ENCODE measurements at regions not wholly inside any gene's neighbourhood (a gene's known extent, or its start where the extent isn't known, plus 50 kb on each side); places are given as distances from the start of the nearest gene placed in this dataset.

- Histone ChIP-seq H3K4me1 (ENCODE audit: insufficient read depth, low read length) (no peaks in the 10 kb centered on the region), H4K20me1 (ENCODE audit: insufficient read depth, low read length) (no peaks in the 10 kb centered on the region), H3K36me3 (ENCODE audit: insufficient read depth, low read length) (no peaks in the 10 kb centered on the region), H3K9ac (ENCODE audit: low read length) (no peak overlapping the region), H3K79me2 (ENCODE audit: insufficient read depth, low read length) (no peaks in the 10 kb centered on the region), H2AFZ (ENCODE audit: low read depth, low read length) (no peak overlapping the region), H3K4me3 (ENCODE audit: insufficient read depth, low read depth, low read length) (no peak overlapping the region), H3K27me3 (ENCODE audit: insufficient read depth, low read length) (no peaks in the 10 kb centered on the region), H3K27ac (ENCODE audit: low read depth, low read length) (no peak overlapping the region), H3K9me3 (ENCODE audit: insufficient read depth, low read depth, low read length) (peaks cover 2% of the 10 kb centered on the region), H3K4me2 (ENCODE audit: low read length) (no peak overlapping the region)
- Mint-ChIP-seq H3K4me3 (ENCODE audit: unreplicated experiment) (no peak overlapping the region), H3K27me3 (ENCODE audit: low read depth, unreplicated experiment) (no peaks in the 10 kb centered on the region), H3K9me3 (ENCODE audit: unreplicated experiment) (no peaks in the 10 kb centered on the region), H3K4me1 (ENCODE audit: low read depth, unreplicated experiment) (peaks cover 3% of the 10 kb centered on the region), H3K36me3 (ENCODE audit: low read depth, unreplicated experiment) (no peaks in the 10 kb centered on the region), H3K27ac (ENCODE audit: unreplicated experiment) (no peak overlapping the region)
- TF ChIP-seq CTCF (IDR thresholded peaks at IDR 0.05; ENCODE audit: insufficient read depth, low read depth, low read length) (no peak), EZH2 (IDR thresholded peaks at IDR 0.05; ENCODE audit: insufficient read depth, low read length) (no peak)
- DNase-seq (ENCODE audit: low read depth) (no peak), FAIRE-seq (no peak)
Observed at GRCh38 chr7:126303926-126304325, 948.8 kb downstream of the GRM8 start.

- Mint-ChIP-seq H3K27ac (ENCODE audit: unreplicated experiment) (no peak overlapping the region), H3K9me3 (ENCODE audit: unreplicated experiment) (peaks cover 3% of the 10 kb centered on the region), H3K36me3 (ENCODE audit: low read depth, unreplicated experiment) (no peaks in the 10 kb centered on the region), H3K4me1 (ENCODE audit: low read depth, unreplicated experiment) (peaks cover 3% of the 10 kb centered on the region), H3K4me3 (ENCODE audit: unreplicated experiment) (no peak overlapping the region), H3K27me3 (ENCODE audit: low read depth, unreplicated experiment) (no peaks in the 10 kb centered on the region)
- Histone ChIP-seq H3K79me2 (ENCODE audit: insufficient read depth, low read length) (no peaks in the 10 kb centered on the region), H3K9me3 (ENCODE audit: insufficient read depth, low read depth, low read length) (peaks cover 2% of the 10 kb centered on the region), H3K27ac (ENCODE audit: low read depth, low read length) (no peak overlapping the region), H2AFZ (ENCODE audit: low read depth, low read length) (no peak overlapping the region), H3K9ac (ENCODE audit: low read length) (no peak overlapping the region), H3K4me1 (ENCODE audit: insufficient read depth, low read length) (no peaks in the 10 kb centered on the region), H3K27me3 (ENCODE audit: insufficient read depth, low read length) (no peaks in the 10 kb centered on the region), H3K4me3 (ENCODE audit: insufficient read depth, low read depth, low read length) (no peak overlapping the region), H4K20me1 (ENCODE audit: insufficient read depth, low read length) (no peaks in the 10 kb centered on the region), H3K4me2 (ENCODE audit: low read length) (no peak overlapping the region), H3K36me3 (ENCODE audit: insufficient read depth, low read length) (no peaks in the 10 kb centered on the region)
- DNase-seq (ENCODE audit: low read depth), result no peak
- no peak for FAIRE-seq
- no peak for TF ChIP-seq CTCF (IDR thresholded peaks at IDR 0.05; ENCODE audit: insufficient read depth, low read depth, low read length)
- TF ChIP-seq EZH2 (IDR thresholded peaks at IDR 0.05; ENCODE audit: insufficient read depth, low read length), result no peak
Observed at GRCh38 chr7:126302639-126303038, 950.1 kb downstream of the GRM8 start.

- FAIRE-seq, result no peak
- H3K4me1 ChIP-seq (ENCODE audit: insufficient read depth, low read length), result no peaks in the 10 kb centered on the region
- H3K9ac ChIP-seq (ENCODE audit: low read length), result no peak overlapping the region
- no peak overlapping the region for H3K27ac Mint-ChIP-seq (ENCODE audit: unreplicated experiment)
- H3K9me3 Mint-ChIP-seq (ENCODE audit: unreplicated experiment), result no peaks in the 10 kb centered on the region
- H3K27me3 ChIP-seq (ENCODE audit: insufficient read depth, low read length), result no peaks in the 10 kb centered on the region
- no peaks in the 10 kb centered on the region for H3K36me3 ChIP-seq (ENCODE audit: insufficient read depth, low read length)
- H3K4me2 ChIP-seq (ENCODE audit: low read length), result no peak overlapping the region
- H3K27ac ChIP-seq (ENCODE audit: low read depth, low read length), result no peak overlapping the region
- no peak overlapping the region for H2AFZ ChIP-seq (ENCODE audit: low read depth, low read length)
- H3K36me3 Mint-ChIP-seq (ENCODE audit: low read depth, unreplicated experiment), result no peaks in the 10 kb centered on the region
- H3K4me3 Mint-ChIP-seq (ENCODE audit: unreplicated experiment), result no peak overlapping the region
- no peaks in the 10 kb centered on the region for H3K79me2 ChIP-seq (ENCODE audit: insufficient read depth, low read length)
- no peaks in the 10 kb centered on the region for H4K20me1 ChIP-seq (ENCODE audit: insufficient read depth, low read length)
- H3K4me3 ChIP-seq (ENCODE audit: insufficient read depth, low read depth, low read length), result no peak overlapping the region
- H3K9me3 ChIP-seq (ENCODE audit: insufficient read depth, low read depth, low read length), result no peaks in the 10 kb centered on the region
- no peaks in the 10 kb centered on the region for H3K27me3 Mint-ChIP-seq (ENCODE audit: low read depth, unreplicated experiment)
- TF ChIP-seq EZH2 (IDR thresholded peaks at IDR 0.05; ENCODE audit: insufficient read depth, low read length) (no peak), CTCF (IDR thresholded peaks at IDR 0.05; ENCODE audit: insufficient read depth, low read depth, low read length) (no peak)
- no peak for DNase-seq (ENCODE audit: low read depth)
- H3K4me1 Mint-ChIP-seq (ENCODE audit: low read depth, unreplicated experiment), result no peaks in the 10 kb centered on the region
Observed at GRCh38 chr7:126286317-126286716, 966.4 kb downstream of the GRM8 start.

Measured in astrocyte (in vitro differentiated cells and primary cell).